ENCODE measurements at regions not wholly inside any gene's neighbourhood (a gene's known extent, or its start where the extent isn't known, plus 50 kb on each side); places are given as distances from the start of the nearest gene placed in this dataset.

GRCh38 chr9:36728651-36729520 is 156.2 kb downstream of the MELK start:
- DNase-seq = peak; percentile 16

- no peak for DNase-seq
Observed at GRCh38 chr9:36729906-36730305, 157.2 kb downstream of the MELK start.

- no peak for DNase-seq
Observed at GRCh38 chr9:36730414-36730813, 157.7 kb downstream of the MELK start.

- no peak for DNase-seq
Observed at GRCh38 chr9:36731068-36731956, 158.6 kb downstream of the MELK start.

- DNase-seq = no peak
Observed at GRCh38 chr9:36734737-36735136, 162.0 kb downstream of the MELK start.

- no peak for DNase-seq
Observed at GRCh38 chr9:36736648-36737047, 164.0 kb downstream of the MELK start.

- no peak for DNase-seq
Observed at GRCh38 chr9:36738318-36738976, 165.8 kb downstream of the MELK start.

GRCh38 chr9:36739373-36740116 is 166.8 kb downstream of the MELK start:
- DNase-seq = no peak

- DNase-seq = no peak
Observed at GRCh38 chr9:36742264-36742663, 169.6 kb downstream of the MELK start.

GRCh38 chr9:36744678-36745077 is 172.0 kb downstream of the MELK start:
- no peak for DNase-seq

GRCh38 chr9:36745977-36746376 is 173.3 kb downstream of the MELK start:
- DNase-seq = no peak

- DNase-seq = no peak
Observed at GRCh38 chr9:36746415-36746814, 173.7 kb downstream of the MELK start.

- DNase-seq = no peak
Observed at GRCh38 chr9:36748322-36748899, 175.7 kb downstream of the MELK start.

GRCh38 chr9:36749461-36749860 is 176.8 kb downstream of the MELK start:
- DNase-seq = no peak

- no peak for DNase-seq
Observed at GRCh38 chr9:36750630-36751029, 177.9 kb downstream of the MELK start.

GRCh38 chr9:36755019-36755418 is 182.3 kb downstream of the MELK start:
- DNase-seq = no peak

- no peak for DNase-seq
Observed at GRCh38 chr9:36759141-36759540, 186.4 kb downstream of the MELK start.

- no peak for DNase-seq
Observed at GRCh38 chr9:36759976-36760375, 187.3 kb downstream of the MELK start.

GRCh38 chr9:36760667-36761420 is 188.1 kb downstream of the MELK start:
- no peak for DNase-seq

- no peak for DNase-seq
Observed at GRCh38 chr9:36762958-36763357, 190.3 kb downstream of the MELK start.

GRCh38 chr9:36763778-36764177 is 191.1 kb downstream of the MELK start:
- DNase-seq = no peak

All from SHP77 treated with DMSO at 0.1 percent for 48 hours (cell line).